ENCODE measurements at regions not wholly inside any gene's neighbourhood (a gene's known extent, or its start where the extent isn't known, plus 50 kb on each side); places are given as distances from the start of the nearest gene placed in this dataset.

GRCh38 chr2:140164449-140164848 is 1384.3 kb upstream of the NXPH2 start:
- Histone ChIP-seq H3K27me3 (ENCODE audit: insufficient read depth, low read length, poor library complexity, severe bottlenecking) (no peaks in the 10 kb centered on the region), H3K9ac (ENCODE audit: low read depth, low read length, poor library complexity, severe bottlenecking) (no peak overlapping the region), H3K36me3 (ENCODE audit: insufficient read depth, low read length) (no peaks in the 10 kb centered on the region)

DNA sequence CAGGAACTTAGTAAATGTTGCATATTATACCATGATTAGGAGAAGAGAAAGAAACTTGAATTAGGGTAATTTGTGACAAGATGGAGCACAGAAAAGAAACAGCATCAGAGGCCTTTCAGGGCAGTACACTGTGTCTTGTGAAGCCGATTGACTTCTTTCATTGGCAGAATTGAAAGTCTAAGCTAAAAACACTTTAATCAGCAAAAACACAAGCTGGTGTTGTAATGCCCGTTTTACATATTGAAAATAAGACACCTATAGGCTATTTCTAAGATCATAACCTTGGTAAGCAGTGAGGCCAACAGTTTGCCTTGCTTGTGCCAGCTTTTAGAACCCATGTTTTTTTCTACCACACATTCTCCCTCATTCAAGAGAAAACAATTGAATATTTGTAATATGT is 1378.1 kb upstream of the NXPH2 start:
- Histone ChIP-seq H3K4me3 (ENCODE audit: low read length, poor library complexity, severe bottlenecking) (no peak overlapping the region), H3K9ac (ENCODE audit: low read depth, low read length, poor library complexity, severe bottlenecking) (no peak overlapping the region), H3K36me3 (ENCODE audit: insufficient read depth, low read length) (no peaks in the 10 kb centered on the region), H3K79me2 (ENCODE audit: insufficient read depth, low read length) (no peaks in the 10 kb centered on the region), H3K27me3 (ENCODE audit: insufficient read depth, low read length, poor library complexity, severe bottlenecking) (no peaks in the 10 kb centered on the region), H3F3A (ENCODE audit: low read depth) (no peaks in the 10 kb centered on the region), H3K4me2 (ENCODE audit: low read depth, low read length, poor library complexity, severe bottlenecking) (no peak overlapping the region), H3K4me1 (ENCODE audit: insufficient read depth, low read length, poor library complexity, severe bottlenecking) (no peaks in the 10 kb centered on the region), H2AFZ (ENCODE audit: low read length) (no peak overlapping the region), H4K20me1 (ENCODE audit: insufficient read depth, low read length, poor library complexity, severe bottlenecking) (no peaks in the 10 kb centered on the region), H3K9me2 (replicated peaks; ENCODE audit: low read depth, low read length) (no peaks in the 10 kb centered on the region), H3K9me3 (ENCODE audit: insufficient read depth, low read depth, low read length) (no peaks in the 10 kb centered on the region)
- TF ChIP-seq EZH2phosphoT487 (IDR thresholded peaks at IDR 0.05; ENCODE audit: borderline replicate concordance), result no peak

More at GRCh38 chr2:140164449-140164848, 1384.3 kb upstream of the NXPH2 start:
- Histone ChIP-seq H3F3A (ENCODE audit: low read depth) (no peaks in the 10 kb centered on the region), H3K79me2 (ENCODE audit: insufficient read depth, low read length) (no peaks in the 10 kb centered on the region), H4K20me1 (ENCODE audit: insufficient read depth, low read length, poor library complexity, severe bottlenecking) (no peaks in the 10 kb centered on the region), H3K9me3 (ENCODE audit: insufficient read depth, low read depth, low read length) (no peaks in the 10 kb centered on the region), H2AFZ (ENCODE audit: low read length) (no peak overlapping the region), H3K4me3 (ENCODE audit: low read length, poor library complexity, severe bottlenecking) (no peak overlapping the region), H3K4me2 (ENCODE audit: low read depth, low read length, poor library complexity, severe bottlenecking) (no peak overlapping the region), H3K9me2 (replicated peaks; ENCODE audit: low read depth, low read length) (no peaks in the 10 kb centered on the region), H3K4me1 (ENCODE audit: insufficient read depth, low read length, poor library complexity, severe bottlenecking) (no peaks in the 10 kb centered on the region)
- no peak for TF ChIP-seq EZH2phosphoT487 (IDR thresholded peaks at IDR 0.05; ENCODE audit: borderline replicate concordance)
- TF ChIP-seq, protein P1, sequence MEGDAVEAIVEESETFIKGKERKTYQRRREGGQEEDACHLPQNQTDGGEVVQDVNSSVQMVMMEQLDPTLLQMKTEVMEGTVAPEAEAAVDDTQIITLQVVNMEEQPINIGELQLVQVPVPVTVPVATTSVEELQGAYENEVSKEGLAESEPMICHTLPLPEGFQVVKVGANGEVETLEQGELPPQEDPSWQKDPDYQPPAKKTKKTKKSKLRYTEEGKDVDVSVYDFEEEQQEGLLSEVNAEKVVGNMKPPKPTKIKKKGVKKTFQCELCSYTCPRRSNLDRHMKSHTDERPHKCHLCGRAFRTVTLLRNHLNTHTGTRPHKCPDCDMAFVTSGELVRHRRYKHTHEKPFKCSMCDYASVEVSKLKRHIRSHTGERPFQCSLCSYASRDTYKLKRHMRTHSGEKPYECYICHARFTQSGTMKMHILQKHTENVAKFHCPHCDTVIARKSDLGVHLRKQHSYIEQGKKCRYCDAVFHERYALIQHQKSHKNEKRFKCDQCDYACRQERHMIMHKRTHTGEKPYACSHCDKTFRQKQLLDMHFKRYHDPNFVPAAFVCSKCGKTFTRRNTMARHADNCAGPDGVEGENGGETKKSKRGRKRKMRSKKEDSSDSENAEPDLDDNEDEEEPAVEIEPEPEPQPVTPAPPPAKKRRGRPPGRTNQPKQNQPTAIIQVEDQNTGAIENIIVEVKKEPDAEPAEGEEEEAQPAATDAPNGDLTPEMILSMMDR (conservative IDR thresholded peaks at IDR 0.05; ENCODE audit: low read length), result no peak

DNA sequence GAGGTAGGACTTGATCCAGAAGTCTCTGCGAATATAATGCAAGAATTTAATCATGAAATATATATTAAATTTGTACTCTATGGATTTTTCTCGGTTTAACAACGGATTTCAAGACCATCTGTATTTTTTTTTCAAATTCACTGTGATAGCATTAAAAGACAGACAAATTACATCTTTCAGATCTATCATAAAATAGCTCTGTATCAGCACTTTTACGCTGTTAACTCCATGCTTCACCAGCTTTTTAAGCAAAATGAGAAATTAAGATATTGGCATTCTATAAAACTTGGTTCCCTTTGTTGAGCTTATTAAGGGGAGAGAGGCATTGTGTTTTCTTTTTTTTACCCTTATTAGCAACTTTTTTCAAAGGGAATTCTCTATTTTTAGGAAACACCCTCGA is 1377.6 kb upstream of the NXPH2 start:
- H3K27me3 ChIP-seq (ENCODE audit: insufficient read depth, low read length, poor library complexity, severe bottlenecking), result no peaks in the 10 kb centered on the region
- no peaks in the 10 kb centered on the region for H3K36me3 ChIP-seq (ENCODE audit: insufficient read depth, low read length)
- H3F3A ChIP-seq (ENCODE audit: low read depth), result no peaks in the 10 kb centered on the region
- H3K79me2 ChIP-seq (ENCODE audit: insufficient read depth, low read length), result no peaks in the 10 kb centered on the region
- H3K4me2 ChIP-seq (ENCODE audit: low read depth, low read length, poor library complexity, severe bottlenecking), result no peak overlapping the region
- no peak overlapping the region for H2AFZ ChIP-seq (ENCODE audit: low read length)
- H3K4me1 ChIP-seq (ENCODE audit: insufficient read depth, low read length, poor library complexity, severe bottlenecking), result no peaks in the 10 kb centered on the region
- no peak overlapping the region for H3K9ac ChIP-seq (ENCODE audit: low read depth, low read length, poor library complexity, severe bottlenecking)
- no peaks in the 10 kb centered on the region for H3K9me3 ChIP-seq (ENCODE audit: insufficient read depth, low read depth, low read length)
- H3K4me3 ChIP-seq (ENCODE audit: low read length, poor library complexity, severe bottlenecking), result no peak overlapping the region
- TF ChIP-seq, protein P1 (conservative IDR thresholded peaks at IDR 0.05; ENCODE audit: low read length), result no peak
- no peak for TF ChIP-seq EZH2phosphoT487 (IDR thresholded peaks at IDR 0.05; ENCODE audit: borderline replicate concordance)
- H4K20me1 ChIP-seq (ENCODE audit: insufficient read depth, low read length, poor library complexity, severe bottlenecking), result no peaks in the 10 kb centered on the region
- no peaks in the 10 kb centered on the region for H3K9me2 ChIP-seq (replicated peaks; ENCODE audit: low read depth, low read length)

GRCh38 chr2:140154706-140155105 is 1374.5 kb upstream of the NXPH2 start:
- Histone ChIP-seq H3K4me1 (ENCODE audit: insufficient read depth, low read length, poor library complexity, severe bottlenecking) (no peaks in the 10 kb centered on the region), H3K27me3 (ENCODE audit: insufficient read depth, low read length, poor library complexity, severe bottlenecking) (no peaks in the 10 kb centered on the region), H3K9me2 (replicated peaks; ENCODE audit: low read depth, low read length) (no peaks in the 10 kb centered on the region), H3K9ac (ENCODE audit: low read depth, low read length, poor library complexity, severe bottlenecking) (no peak overlapping the region), H4K20me1 (ENCODE audit: insufficient read depth, low read length, poor library complexity, severe bottlenecking) (no peaks in the 10 kb centered on the region), H3F3A (ENCODE audit: low read depth) (no peaks in the 10 kb centered on the region), H2AFZ (ENCODE audit: low read length) (no peak overlapping the region), H3K79me2 (ENCODE audit: insufficient read depth, low read length) (no peaks in the 10 kb centered on the region), H3K4me3 (ENCODE audit: low read length, poor library complexity, severe bottlenecking) (no peak overlapping the region), H3K4me2 (ENCODE audit: low read depth, low read length, poor library complexity, severe bottlenecking) (no peak overlapping the region), H3K36me3 (ENCODE audit: insufficient read depth, low read length) (no peaks in the 10 kb centered on the region), H3K9me3 (ENCODE audit: insufficient read depth, low read depth, low read length) (no peaks in the 10 kb centered on the region)
- TF ChIP-seq, protein P1 (conservative IDR thresholded peaks at IDR 0.05; ENCODE audit: low read length), result no peak
- TF ChIP-seq EZH2phosphoT487 (IDR thresholded peaks at IDR 0.05; ENCODE audit: borderline replicate concordance), result no peak
